NCI-H82 treated with DMSO at 0.1 percent for 48 hours (cell line): ENCODE measurements at regions not wholly inside any gene's neighbourhood (a gene's known extent, or its start where the extent isn't known, plus 50 kb on each side); places are given as distances from the start of the nearest gene placed in this dataset.

Experiments used
- DNase-seq: peaks from one replicate; lab custom pipeline; 2025; ENCODE audit not compliant: unreplicated experiment; lab: John Stamatoyannopoulos, UW

DNA sequence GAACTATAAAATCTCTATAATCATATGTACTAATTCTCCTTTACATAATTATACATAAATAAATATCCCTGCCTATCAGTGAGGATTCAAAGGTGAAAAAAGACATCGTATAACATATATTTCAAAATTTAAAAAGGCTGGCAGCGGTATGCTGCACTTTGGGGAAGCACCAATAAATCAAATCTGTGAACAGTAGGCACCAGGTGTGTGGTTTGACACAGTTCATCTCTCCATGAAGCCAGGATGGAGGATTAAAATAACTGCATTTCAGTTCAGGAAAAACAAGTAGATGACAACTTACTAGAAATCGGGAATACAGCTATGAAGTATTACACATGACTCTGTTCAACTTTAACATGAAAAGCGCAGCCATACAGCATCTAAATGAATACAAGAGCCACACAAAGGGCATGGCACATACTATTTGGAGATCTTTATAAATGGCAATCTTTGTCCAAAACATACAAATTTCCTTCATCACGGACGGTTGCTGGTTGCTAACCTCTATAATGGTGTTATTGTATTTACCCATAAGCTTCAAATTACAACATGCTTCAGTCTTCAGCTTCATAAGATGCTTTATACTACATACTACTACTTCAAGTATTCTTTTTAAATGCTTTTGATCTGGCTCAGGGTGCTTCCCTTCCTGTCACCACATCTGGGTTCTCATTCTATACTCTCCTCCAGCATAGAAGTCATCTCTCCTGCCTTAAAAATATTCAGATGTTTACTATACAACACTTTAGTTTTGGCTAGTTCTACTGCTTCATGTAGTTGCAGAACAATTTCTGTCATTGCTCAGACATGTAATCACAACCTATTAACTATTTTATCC is 128.7 kb downstream of the KLF12 start:
- DNase-seq: no peak

GRCh38 chr13:74004109-74004508 is 130.1 kb downstream of the KLF12 start:
- no peak for DNase-seq

DNA sequence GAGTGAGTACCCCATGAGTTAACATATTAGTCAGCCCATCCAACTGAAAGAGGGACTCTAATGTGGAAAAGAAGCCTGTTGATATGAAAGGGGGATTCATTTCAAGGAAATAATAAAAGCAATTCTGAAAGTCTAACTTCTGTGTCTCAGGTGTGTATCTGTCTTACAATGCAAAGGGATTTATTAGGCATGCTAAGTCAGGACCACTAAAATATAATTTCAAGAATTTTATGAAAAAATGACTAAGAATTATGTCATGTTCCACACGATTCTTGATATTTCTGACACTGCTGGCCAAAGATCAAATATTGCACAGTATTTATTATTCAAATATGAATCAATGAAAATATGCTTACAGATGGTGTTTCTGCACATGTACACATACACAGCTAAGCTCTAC is 130.8 kb downstream of the KLF12 start:
- no peak for DNase-seq

DNA sequence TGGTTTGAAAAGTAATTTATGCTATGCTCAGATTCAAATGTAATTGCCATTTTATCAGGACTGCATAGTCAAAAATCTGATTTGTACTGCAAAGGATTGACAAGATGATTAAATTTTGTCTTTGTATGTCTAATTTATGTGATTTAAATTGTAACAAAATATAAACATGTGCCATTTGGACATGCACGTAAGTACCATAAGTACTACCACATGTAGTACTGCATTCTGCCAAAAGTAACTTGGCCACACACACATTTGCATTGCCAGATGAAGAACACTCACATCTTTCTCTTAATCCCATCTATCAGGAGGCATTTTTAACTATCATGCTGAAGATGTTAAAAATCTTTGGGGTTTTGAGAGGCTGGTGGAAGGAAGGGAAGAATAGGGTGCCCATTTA is 133.3 kb downstream of the KLF12 start:
- no peak for DNase-seq

DNA sequence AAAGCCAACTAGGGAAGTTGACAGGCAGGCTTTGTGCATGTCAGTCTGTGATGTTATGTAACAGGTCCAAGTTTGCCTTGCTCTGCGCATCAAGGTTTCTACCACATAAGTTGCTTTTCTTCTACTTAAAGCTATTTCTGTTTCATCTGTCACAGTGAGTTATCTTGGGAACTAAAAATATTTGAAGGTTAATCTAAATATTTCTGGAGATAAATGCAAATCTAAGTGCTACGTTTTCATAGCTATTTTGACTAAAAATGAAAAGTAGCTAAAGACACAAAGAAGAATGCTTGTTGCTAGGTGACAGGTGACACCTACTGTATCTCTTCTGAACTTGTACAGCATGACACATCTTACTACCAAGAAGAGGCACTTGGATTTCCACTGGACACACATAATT is 135.6 kb downstream of the KLF12 start:
- DNase-seq: no peak

- no peak for DNase-seq
Measured at GRCh38 chr13:73997964-73998363, 136.2 kb downstream of the KLF12 start.

DNA sequence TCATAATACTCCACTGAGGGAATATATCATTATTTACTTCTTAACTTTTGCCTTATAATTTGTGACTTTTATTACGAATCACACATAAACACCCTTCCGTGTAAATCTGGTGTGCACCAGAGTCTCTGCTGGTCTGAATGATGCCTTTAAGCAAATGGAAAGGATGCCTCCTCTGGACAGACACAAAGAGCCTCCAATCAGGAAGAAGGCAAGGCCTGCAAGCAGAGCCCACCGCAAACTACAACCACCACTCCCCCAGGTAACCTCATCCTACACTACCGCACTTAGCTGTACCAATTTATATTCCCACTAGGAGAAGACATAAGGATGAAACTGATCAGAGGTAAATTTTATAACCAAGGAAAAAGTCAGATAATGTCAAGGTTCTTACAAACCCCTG is 137.6 kb downstream of the KLF12 start:
- no peak for DNase-seq

GRCh38 chr13:73995736-73996135 is 138.5 kb downstream of the KLF12 start:
- DNase-seq: no peak

DNA sequence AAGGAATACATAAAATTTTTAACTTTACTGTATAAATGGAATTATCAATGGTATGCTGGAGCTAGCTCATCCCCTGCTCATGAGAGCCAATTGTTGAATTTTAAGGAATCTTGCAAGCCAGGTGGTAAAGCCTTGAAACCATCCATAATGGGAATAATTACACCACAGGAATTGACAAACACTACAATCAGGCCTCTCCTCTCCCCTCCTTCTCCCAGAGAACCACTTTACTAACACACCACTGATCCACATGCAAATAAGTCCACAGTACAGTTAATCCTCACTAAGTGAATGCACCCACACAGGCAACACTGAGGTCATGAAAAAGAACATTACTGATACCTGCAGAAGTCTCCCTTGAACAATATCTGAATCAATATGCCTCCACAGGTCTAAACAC is 140.5 kb downstream of the KLF12 start:
- DNase-seq: peak; percentile 7

GRCh38 chr13:73991884-73992283 is 142.3 kb downstream of the KLF12 start:
- DNase-seq: no peak

GRCh38 chr13:73991384-73991783 is 142.8 kb downstream of the KLF12 start:
- DNase-seq: no peak

- no peak for DNase-seq
Measured at GRCh38 chr13:73989244-73989843, 144.9 kb downstream of the KLF12 start.

DNA sequence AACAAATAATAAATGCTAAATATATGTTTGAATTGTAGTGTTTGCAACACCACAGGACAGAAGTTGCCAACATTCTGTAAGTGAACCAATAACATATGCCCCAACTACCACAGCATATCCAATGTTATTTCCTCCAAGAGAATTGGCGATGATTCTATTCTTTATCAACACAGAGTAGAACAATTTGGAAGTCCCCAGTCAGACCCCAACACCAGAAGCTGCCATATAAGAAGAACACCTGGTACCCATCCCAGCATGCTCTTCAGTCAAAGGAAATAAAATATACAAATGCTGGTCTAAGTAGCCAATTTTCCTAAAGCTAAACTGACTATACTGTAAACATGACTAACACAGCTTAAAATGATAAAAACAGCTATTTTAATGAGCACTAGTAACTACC is 145.7 kb downstream of the KLF12 start:
- no peak for DNase-seq

- no peak for DNase-seq
Measured at GRCh38 chr13:73987618-73988017, 146.6 kb downstream of the KLF12 start.

DNA sequence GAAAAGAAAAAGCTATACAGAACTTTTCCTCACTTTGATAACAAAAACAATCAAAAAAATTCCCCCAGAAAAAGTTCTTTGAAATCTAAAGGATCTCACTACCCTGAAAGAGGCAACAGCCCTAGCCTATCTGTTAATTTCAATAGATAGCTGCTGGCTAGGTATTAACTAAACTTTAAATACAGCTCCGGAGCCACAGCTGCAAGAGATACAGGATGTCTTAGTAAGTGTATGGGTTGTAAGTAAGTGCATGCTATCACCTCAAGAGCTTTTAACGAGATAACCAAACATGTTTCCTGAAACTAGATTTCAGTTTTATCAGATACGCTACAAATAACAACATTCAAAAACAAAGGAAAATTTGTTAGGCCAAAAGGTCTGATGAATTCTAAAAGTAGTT is 148.4 kb downstream of the KLF12 start:
- no peak for DNase-seq

DNA sequence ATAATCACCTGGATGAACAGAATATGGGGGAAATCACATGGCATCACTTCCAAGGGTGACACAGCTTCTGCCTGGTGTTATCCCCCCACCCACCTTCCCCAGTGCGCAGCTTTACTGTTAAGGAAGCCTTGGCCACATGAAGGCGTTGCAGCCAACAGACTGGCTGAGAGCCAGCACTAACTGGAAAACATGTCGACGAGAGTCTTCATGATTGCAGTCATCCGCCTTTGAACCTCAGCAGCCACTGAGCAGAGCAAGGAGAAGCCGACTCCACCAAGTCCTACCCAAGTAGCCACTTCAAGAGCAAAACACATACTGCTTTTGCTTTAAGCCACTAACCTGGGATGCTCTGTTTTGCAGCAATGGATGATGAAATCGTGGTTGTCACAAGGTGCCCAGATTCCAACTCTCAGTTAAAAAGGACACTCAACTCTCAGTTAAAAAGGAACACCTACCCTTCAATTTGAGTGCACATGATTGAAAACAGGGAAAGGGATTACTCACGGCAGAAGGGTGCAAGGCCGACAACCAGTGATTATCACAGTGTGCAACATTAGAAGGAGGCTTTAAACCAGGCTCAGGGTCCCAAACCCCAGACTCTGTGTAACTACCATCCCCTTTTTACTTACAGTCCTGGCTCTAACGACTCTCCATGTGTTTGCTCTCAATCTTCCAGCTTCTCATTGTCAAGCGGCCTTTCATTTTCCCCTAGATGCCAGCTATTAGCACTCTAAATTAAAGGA is 149.1 kb downstream of the KLF12 start:
- DNase-seq: no peak

GRCh38 chr13:73984201-73984600 is 150.0 kb downstream of the KLF12 start:
- DNase-seq: no peak

GRCh38 chr13:73983109-73983508 is 151.1 kb downstream of the KLF12 start:
- no peak for DNase-seq

- DNase-seq: no peak
Measured at GRCh38 chr13:73981595-73981994, 152.6 kb downstream of the KLF12 start.

- DNase-seq: no peak
Measured at GRCh38 chr13:73975767-73976166, 158.4 kb downstream of the KLF12 start.

DNA sequence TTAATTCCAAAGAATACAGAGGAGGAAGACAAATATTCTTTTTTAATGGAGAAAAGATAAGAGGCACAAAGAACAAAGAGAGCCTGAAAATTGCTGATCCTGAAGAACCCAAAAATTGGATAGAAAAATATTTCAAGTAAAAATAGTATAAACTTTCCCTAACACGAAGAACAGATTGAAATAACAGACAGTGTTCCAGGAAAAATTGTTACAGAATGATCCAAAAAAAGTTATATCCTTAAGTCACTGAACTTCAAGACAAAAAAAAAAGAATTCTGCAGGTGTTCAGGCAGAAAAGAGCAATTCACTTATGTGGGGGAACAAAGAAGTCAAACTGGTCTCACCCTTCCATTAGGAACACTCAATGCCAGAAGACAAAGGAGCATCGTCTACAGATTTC is 160.2 kb downstream of the KLF12 start:
- no peak for DNase-seq

GRCh38 chr13:73973156-73973555 is 161.0 kb downstream of the KLF12 start:
- DNase-seq: no peak
